ENCODE measurements at regions not wholly inside any gene's neighbourhood (a gene's known extent, or its start where the extent isn't known, plus 50 kb on each side); places are given as distances from the start of the nearest gene placed in this dataset.

DNA sequence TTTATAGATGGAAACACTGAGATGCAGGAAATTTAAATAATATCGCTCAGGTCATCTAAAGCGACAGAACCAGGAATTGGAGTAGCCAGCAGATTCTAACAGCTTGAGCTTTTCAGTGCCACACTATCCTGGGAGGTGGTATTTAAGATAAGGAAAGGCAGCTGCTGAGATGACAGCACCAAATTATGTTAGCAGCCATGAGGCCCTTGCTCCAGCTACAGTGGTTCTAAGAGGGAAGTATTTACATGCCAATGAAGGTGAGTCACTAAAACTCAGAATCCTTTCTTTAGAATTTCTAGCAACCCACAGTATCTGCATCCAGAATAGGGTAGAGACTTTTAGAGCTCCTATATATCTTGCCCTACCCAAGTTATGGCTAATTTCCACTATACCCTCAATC lies 127.0 kb upstream of the VLDLR start:
- H3K4me3 ChIP-seq (ENCODE audit: low read depth, low read length) = no peak overlapping the region
- H3K27me3 ChIP-seq = no peaks in the 10 kb centered on the region
- no peaks in the 10 kb centered on the region for H3K36me3 ChIP-seq
- no peaks in the 10 kb centered on the region for H3K9me3 ChIP-seq
- DNase-seq = peak; percentile 26
- peaks cover 10% of the 10 kb centered on the region for H3K4me1 ChIP-seq
- TF ChIP-seq, protein P1, sequence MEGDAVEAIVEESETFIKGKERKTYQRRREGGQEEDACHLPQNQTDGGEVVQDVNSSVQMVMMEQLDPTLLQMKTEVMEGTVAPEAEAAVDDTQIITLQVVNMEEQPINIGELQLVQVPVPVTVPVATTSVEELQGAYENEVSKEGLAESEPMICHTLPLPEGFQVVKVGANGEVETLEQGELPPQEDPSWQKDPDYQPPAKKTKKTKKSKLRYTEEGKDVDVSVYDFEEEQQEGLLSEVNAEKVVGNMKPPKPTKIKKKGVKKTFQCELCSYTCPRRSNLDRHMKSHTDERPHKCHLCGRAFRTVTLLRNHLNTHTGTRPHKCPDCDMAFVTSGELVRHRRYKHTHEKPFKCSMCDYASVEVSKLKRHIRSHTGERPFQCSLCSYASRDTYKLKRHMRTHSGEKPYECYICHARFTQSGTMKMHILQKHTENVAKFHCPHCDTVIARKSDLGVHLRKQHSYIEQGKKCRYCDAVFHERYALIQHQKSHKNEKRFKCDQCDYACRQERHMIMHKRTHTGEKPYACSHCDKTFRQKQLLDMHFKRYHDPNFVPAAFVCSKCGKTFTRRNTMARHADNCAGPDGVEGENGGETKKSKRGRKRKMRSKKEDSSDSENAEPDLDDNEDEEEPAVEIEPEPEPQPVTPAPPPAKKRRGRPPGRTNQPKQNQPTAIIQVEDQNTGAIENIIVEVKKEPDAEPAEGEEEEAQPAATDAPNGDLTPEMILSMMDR (IDR thresholded peaks at IDR 0.05; ENCODE audit: low read depth, low read length) = no peak

DNA sequence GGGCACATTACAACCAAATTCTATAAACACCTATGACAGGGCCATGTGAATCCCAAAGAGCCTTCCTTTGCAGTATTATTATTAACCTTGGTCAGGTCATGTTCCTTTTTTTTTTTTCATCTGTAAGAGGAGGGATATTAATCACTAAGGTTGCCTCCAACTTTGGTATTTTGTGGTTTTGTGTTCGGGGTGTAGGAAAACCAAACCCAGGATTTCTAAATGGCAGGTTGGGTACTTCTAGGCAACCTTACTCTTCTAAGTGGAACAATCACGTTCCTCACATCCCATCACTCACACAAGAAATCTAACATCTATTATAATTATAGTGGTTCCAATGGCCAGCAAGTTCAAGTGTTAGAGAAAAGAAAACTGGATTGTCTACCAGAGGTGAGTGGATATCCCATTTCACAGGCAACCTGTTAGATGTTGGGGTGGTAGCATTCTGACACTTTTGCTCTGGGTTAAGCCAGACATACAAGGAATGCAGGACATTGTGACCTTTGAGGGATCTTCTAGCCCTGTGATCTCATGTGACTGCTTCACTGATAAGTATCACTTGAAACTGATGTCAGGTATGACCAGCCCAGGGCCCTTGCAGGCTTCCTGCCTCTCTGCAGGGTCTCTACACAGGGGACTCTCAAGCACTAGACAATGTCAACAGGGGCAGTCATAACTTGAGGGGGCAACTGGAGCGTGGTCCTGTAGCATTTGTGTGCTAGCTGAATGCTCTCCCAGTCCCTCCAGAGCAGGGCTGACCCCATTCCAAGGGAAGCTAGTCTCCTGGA lies 126.2 kb upstream of the VLDLR start:
- H3K4me1 ChIP-seq = peaks cover 5% of the 10 kb centered on the region

DNA sequence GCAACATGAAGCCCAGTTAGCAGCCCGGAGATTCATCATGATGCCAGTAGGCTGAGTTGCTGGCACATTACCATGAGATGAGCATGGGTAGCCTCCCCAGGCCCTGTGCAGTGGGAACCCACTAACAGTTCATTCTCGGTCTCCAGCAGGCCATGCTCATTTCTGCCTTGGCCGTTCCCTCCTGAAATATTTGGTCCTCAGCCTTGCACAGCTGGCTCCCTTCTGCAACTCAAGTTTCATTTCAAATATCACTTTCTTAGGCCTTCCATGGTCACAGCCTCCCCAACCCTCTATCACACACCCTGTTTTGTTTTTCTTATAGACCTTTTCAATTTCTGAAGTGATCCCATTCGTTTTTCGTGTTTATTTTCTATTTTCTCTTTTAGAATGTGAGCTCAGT lies 125.4 kb upstream of the VLDLR start:
- no peak for DNase-seq
- H3K4me3 ChIP-seq (ENCODE audit: low read depth, low read length) = no peak overlapping the region
- no peaks in the 10 kb centered on the region for H3K9me3 ChIP-seq
- H3K27me3 ChIP-seq = no peaks in the 10 kb centered on the region
- TF ChIP-seq, protein P1 (IDR thresholded peaks at IDR 0.05; ENCODE audit: low read depth, low read length) = no peak
- no peaks in the 10 kb centered on the region; the same call in 1 of the 2 replicates for H3K4me1 ChIP-seq
- no peaks in the 10 kb centered on the region for H3K36me3 ChIP-seq

More for the DNA sequence above, 126.2 kb upstream of the VLDLR start:
- Histone ChIP-seq H3K36me3 (no peaks in the 10 kb centered on the region), H3K27me3 (no peaks in the 10 kb centered on the region), H3K4me3 (ENCODE audit: low read depth, low read length) (no peak overlapping the region), H3K9me3 (no peaks in the 10 kb centered on the region)
- TF ChIP-seq, protein P1 (IDR thresholded peaks at IDR 0.05; ENCODE audit: low read depth, low read length) = no peak
- no peak for DNase-seq

DNA sequence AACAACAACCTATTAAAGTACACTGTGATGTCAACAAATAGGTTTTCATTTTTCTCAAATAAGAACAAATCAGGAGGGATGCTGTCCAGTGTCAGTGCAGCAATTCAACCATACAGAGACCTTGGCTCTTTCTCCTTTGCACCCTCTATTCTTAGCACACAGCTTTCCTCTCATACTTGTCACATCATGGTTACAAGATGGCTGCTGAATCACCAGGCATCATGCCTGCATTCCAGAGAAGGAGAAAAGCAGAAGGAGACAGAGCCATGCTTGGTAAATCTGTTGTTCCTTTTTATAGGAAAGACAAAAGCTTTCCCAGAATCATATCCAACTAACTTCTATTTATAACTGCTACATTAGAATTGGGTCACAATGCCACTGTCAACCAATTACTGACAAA lies 124.7 kb upstream of the VLDLR start:
- Histone ChIP-seq H3K27me3 (no peaks in the 10 kb centered on the region), H3K9me3 (no peaks in the 10 kb centered on the region), H3K4me1 (no peaks in the 10 kb centered on the region; the same call in 1 of the 2 replicates), H3K4me3 (ENCODE audit: low read depth, low read length) (no peak overlapping the region), H3K36me3 (no peaks in the 10 kb centered on the region)
- TF ChIP-seq, protein P1 (IDR thresholded peaks at IDR 0.05; ENCODE audit: low read depth, low read length) = no peak
- no peak for DNase-seq

DNA sequence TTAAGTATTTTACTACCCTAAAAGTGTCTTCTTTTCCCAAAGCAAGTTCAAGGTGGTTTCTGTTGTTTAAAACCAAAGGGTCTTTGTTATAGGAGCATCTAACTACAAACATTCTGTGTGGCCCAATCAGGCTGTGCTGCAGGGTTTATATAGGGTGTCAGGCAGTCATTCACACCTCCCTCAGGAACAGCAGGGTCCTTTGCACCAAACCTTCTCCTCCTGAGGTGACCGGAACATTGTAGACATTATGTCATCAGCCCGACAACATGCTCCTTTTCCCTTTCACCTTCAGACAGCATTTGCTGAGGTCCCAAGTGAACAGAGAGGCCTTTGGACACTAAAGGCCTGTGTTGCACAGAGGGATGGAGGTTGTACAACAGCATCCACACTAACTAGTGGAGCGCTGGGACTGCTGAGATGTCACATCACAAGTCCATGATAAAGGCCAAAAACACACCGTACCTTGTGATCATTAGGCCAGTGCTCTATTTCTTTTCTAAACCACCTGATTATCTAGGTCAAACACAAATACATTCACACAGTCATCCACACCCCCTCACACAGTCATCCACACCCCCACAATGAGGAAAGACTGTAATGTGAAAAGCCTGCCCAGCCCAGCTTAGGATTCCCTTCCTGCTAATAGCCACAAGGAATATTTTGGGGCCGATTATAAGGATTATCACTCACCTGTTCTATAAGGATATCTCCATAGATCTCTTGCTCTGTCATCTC lies 123.8 kb upstream of the VLDLR start:
- H3K36me3 ChIP-seq = no peaks in the 10 kb centered on the region
- H3K4me3 ChIP-seq (ENCODE audit: low read depth, low read length) = no peak overlapping the region
- H3K9me3 ChIP-seq = no peaks in the 10 kb centered on the region
- no peak for DNase-seq
- H3K27me3 ChIP-seq = no peaks in the 10 kb centered on the region
- H3K4me1 ChIP-seq = no peaks in the 10 kb centered on the region; the same call in 1 of the 2 replicates
- TF ChIP-seq, protein P1 (IDR thresholded peaks at IDR 0.05; ENCODE audit: low read depth, low read length) = no peak

DNA sequence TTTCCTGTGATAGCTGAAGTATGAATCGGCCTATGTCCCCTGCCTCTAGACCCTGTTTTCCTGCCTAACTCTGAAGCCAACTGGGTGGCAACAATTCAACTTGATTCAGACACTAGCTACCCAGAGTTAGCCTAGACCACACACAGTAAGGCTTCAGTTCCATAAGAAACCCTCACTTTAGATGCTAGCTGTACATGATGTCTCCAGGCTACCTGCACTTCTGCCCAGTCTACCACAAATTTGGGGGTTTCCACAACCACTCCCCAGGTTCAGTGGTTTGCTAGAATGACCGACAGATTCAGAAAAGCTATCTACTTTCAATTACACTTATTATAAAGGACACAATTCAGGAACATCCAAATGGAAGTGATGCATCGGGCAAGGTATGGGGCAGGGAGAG lies 119.4 kb upstream of the VLDLR start:
- DNase-seq = no peak
- Histone ChIP-seq H3K9me3 (no peaks in the 10 kb centered on the region), H3K36me3 (no peaks in the 10 kb centered on the region), H3K4me1 (peaks cover 5% of the 10 kb centered on the region), H3K27me3 (no peaks in the 10 kb centered on the region), H3K4me3 (ENCODE audit: low read depth, low read length) (no peak overlapping the region)
- TF ChIP-seq, protein P1 (IDR thresholded peaks at IDR 0.05; ENCODE audit: low read depth, low read length) = no peak

Measured in BE2C (cell line).